DMS153 treated with DMSO at 0.1 percent for 48 hours (cell line): ENCODE measurements at regions not wholly inside any gene's neighbourhood (a gene's known extent, or its start where the extent isn't known, plus 50 kb on each side); places are given as distances from the start of the nearest gene placed in this dataset.

Source experiments
- DNase-seq: peaks from one replicate; lab custom pipeline; 2025; ENCODE audit not compliant: unreplicated experiment; lab: John Stamatoyannopoulos, UW

DNA sequence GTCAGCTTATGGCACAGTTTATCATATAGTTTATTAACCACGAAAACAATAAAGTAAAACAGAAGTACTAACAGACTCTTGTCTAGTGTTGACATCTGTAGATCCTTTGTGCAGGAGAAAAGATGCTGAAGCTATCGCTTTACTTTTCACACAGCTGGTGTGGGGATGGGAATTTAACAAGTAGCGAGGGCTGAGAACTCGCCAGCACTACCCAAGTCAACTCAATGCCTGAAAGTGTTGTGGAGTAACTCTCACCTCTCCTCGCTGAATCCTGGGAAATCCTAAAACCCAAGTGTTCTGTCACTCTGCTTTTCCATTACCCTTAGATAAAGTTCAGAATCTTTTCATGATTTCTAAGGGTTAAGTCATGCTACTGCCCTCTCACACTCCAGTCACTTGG lies 264.2 kb downstream of the BMP4 start:
- DNase-seq, result no peak

DNA sequence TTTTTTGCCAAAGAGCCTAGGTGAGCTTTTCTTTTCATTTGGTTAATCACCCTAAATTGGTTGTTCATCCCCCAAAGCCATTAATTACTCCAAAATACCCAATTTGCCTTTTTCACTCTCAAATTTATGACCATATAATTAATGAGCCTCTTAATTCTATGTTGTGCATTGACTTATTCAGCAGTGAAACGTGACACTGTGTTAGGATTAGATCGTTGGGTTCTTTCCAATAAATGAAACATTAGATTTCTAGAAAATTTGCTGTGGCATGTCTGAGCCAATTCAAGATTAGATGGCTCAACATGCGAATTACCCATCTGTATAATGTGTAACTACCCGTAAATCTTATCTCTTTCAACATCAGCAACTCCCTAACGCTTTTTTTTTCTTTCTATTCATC lies 273.4 kb downstream of the BMP4 start:
- no peak for DNase-seq

- no peak for DNase-seq
These were observed 284.1 kb downstream of the BMP4 start for GRCh38 chr14:53672526-53672925.

GRCh38 chr14:53670701-53671100 lies 285.9 kb downstream of the BMP4 start:
- DNase-seq, result no peak

DNA sequence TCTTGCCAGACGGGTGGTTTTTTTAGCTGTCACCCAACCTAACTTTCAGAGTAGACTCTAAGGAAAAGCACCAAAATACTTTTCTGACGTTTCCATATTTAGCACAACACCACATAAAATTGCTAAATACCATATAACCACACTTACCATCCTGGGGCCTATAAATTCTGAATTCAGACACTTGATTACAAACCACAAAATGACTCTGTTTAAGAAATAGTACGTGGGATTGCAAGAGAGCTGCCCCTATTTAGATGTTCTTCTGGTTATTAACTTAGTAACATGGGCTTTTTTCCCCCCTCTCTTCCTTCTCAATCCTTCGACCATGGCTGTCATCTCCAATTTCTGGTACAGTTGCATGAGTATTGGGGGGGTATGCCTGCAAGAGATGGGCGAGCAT lies 287.7 kb downstream of the BMP4 start:
- DNase-seq, result no peak

DNA sequence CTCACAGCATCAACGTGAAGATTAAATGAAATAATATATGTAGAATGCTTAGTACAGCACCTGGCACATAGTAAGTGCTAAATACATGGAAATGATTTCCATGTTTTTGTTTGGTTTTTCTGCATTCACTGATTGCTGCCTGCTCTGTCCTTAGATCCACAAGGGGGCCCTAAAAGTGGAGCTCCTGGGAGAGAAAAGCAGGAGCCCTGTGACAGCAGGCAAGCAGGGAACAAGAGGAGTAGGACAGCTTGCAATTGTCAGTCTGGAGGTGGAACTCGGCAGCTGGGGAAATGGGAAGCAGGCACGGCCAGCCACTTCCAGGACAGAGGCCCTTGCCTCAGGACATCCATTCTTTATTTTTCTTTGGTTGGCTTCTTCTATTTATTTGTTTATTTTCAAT lies 292.9 kb downstream of the BMP4 start:
- DNase-seq, result no peak

DNA sequence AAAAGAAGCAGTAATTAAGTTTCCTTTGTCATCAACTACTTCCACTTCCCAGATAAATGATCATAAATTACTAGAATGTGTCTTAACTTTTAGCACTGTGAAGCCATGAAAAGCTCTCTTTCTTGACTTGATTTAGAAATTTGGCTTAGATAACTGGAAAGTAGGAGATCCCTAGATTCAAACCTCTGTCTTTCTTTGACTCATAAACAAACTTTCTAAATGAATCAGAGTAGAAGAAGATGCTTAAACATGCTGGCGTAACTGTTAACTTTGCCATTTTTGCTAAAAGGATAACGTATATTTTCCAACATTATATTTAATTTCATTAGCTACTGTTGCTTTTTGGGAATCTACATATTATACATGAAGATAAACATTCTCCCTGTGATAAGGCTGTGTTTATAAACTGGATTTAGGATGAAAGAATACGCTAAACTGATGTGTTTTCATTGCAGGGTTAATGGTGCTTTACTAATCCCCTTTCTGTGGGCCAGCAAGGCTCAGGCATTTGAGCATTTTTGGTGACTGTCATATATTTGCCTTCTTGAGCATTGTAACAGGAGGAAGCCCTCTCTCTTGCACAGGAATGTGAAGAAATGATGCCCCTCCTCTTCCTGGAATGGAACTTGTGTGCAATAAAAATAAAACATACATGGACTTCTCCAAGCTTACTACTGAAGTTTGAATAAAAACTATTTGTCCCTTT lies 301.4 kb downstream of the BMP4 start:
- no peak for DNase-seq

GRCh38 chr14:53652068-53652467 lies 304.6 kb downstream of the BMP4 start:
- DNase-seq, result no peak

DNA sequence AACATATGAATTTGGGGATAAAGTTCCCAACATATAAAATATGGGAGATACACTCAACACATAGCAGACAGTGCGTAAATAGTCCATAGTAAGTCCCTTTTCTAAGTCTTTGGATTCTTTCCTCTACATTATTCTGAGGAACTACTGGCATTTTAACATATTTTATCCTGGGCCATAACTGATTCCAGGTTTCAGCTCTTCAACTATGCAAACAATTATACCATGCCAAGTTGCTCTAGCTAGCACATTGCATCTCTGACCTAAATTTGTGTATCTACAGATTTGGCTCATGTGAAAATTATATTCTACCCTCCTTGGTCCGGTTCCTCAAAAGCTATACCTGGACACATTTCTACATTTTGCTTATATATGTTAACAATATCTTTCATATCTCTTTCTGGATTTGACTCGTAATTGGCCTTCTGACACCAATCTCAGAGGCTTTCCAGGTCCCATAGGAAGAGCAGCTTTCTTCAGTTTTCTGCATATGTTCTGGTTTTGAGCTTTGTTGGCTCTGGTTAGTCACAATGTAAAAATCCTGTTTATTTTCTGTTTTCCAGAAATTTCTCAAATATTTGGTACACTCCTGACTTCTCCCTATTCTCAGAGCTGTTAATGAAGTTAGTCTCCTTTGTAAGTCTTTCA lies 305.4 kb downstream of the BMP4 start:
- DNase-seq, result no peak

DNA sequence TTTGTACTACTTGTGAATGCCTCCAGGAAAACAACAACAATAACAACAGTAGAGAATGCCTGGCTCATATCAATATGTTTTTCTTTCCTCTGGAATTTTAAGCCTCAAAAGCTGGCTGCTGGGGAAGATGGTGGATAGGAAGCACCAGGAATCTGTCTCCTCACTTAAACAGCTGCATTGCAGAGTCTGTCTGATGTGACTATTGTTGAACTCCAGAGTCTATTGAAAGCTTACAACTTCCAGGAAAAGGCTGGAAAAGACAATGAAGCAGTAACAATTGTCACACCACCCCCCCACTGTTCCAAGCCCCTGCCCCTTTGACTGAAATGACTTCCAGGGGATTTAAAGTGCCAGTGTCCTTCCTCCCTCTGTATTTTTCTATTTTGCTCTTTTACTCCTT lies 309.7 kb downstream of the BMP4 start:
- no peak for DNase-seq

- DNase-seq, result no peak
These were observed 315.9 kb downstream of the BMP4 start for GRCh38 chr14:53640695-53641094.

GRCh38 chr14:53638966-53639365 lies 317.7 kb downstream of the BMP4 start:
- no peak for DNase-seq

- DNase-seq, result no peak
These were observed 321.8 kb downstream of the BMP4 start for GRCh38 chr14:53634793-53635192.

- DNase-seq, result peak; percentile 79
These were observed 326.3 kb downstream of the BMP4 start for GRCh38 chr14:53630336-53630735.

DNA sequence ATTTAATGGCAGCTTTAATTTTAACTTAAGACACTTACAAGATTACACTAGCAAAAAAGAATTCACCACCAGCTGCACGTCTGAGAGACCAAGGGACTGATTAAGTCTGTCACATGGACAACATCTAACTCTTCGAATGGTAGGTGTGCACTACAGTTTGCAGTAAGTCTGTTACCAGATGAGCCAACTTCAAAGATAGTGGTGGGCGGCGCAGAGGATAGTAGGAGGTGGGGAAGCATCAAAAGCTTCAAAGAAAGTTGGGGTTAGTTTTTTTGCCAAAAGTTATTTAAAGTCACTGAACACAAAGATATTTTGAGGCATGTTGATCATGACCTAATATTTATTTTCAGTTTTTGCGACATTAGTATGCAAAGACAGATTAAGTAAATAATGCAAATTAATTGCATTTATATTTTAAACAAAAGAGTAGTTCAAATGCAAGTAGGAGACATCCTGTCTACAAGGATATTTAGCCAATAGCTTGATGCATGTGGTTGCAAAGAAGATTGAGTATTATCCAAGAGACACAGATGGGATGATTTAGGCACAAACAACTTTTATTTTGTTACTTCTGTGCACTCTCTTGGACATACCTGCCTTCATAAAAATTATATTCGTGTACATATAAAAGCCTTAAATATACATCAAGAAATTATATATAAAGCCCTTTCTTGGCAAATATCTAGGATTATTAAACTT lies 327.7 kb downstream of the BMP4 start:
- DNase-seq, result no peak

DNA sequence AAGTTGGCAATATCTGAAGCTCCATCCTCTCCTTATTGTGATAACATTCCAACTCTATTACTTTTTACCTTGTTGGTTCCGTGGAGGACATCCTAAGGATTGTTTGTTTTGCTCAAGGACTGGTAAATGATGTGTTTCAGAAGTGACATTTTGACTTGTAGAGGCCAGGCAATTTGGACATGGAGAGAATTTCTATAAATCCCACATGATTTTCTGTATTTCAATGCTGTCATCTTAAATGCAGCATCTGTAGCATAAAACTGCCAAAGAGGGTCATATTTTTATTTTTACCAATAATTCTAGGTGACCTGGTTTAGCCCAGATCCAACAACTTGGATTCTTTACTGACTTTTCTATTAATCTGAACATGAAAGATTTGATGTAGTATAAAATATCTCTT lies 328.4 kb downstream of the BMP4 start:
- DNase-seq, result no peak

DNA sequence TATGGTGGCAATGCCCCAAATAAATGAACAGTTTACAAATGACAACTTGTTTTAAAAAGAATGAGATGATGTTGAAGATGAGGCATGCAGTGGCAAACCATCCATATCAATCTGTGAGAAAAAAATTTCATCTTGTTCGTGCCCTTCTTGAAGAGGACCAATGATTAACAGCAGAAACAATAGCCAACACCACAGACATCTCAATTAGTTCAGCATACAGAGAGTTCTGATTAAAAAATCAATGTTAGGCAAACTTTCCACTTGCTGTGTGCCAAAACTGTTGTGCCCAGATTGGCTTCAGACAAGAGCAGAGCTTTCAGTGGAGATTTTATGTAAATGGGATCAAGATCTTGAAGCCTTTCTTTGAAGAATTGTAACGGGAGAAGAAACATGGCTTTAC lies 329.9 kb downstream of the BMP4 start:
- DNase-seq, result no peak

DNA sequence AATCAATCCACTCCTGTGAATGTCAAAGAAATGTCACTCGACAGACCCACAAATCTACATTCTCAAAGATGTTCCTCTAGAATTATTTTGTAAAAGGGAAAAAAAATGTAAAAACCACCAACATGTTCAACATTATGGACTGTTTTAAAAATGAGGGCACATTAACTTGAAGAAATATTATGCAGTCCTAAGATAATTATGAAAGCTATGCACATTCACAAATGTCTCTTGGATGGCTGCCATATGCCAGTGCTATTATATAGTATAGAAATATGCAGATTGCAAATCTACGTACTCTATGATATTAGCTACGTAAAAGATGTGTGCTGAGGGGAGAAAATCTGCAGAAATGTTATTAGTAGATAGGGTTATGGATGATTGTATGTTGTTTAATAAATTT lies 334.2 kb downstream of the BMP4 start:
- DNase-seq, result no peak

GRCh38 chr14:53621921-53622320 lies 334.7 kb downstream of the BMP4 start:
- no peak for DNase-seq

GRCh38 chr14:53621433-53621832 lies 335.2 kb downstream of the BMP4 start:
- DNase-seq, result no peak

DNA sequence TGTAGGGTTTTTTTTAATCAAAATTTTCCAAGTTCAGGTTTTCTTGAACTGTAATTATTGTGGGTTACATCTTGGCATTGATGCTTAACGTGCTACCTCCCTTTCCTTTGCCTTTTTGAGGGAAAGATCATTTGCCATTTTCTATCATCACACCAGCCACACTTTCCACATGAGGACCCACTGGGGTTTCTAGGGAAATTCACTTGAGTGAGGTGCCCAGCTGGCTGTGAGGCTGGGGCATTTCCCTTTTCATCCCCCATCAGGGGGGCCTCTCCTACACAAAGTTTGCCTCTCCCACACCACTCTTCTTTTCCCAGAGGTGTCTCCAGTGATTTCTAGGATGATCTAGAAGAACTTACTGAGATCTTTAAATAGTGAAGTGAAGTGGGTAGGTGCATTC lies 335.7 kb downstream of the BMP4 start:
- no peak for DNase-seq

DNA sequence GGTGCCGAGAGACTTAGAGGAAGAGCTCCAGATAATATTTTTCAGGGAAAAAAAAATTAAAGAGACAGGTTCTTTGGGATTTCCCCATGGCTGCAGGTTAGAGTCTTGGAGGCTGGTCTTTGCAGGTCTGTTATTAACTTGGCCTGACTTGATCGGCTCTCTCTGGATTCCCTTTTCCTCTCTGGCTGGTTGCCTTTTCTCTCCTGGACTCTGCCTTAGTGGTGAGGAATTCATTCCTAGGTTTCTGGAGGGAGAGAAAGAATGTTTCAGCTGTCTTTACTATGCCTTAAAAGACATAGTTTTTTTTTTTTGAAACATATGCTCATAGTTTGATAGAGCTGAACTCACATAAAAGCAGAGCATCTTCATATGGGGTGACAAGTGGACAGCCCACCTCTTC lies 336.3 kb downstream of the BMP4 start:
- no peak for DNase-seq
